HL-60 (cell line): ENCODE measurements at regions not wholly inside any gene's neighbourhood (a gene's known extent, or its start where the extent isn't known, plus 50 kb on each side); places are given as distances from the start of the nearest gene placed in this dataset.

ENCODE experiments used
- DNase-seq, 2 experiments: peaks; one replicate each; pipeline ENCODE4 v3.0.0-alpha.2; 2010 to 2020; ENCODE audit warnings: low read depth in 1 of 2, low spot score in 1 of 2
- H3K27ac ChIP-seq: fragments of 250-450 bp; sonication (Bioruptor Pico); replicated peaks from 2 replicates; pipeline ENCODE4 v1.5.1; 2020; ENCODE audit warnings: mild to moderate bottlenecking, moderate library complexity
- H3K27me3 ChIP-seq: fragments of 250-450 bp; sonication (Bioruptor Pico); 2 replicates; pipeline ENCODE4 v1.5.1; 2021; ENCODE audit warnings: mild to moderate bottlenecking, moderate library complexity; ENCODE audit not compliant: insufficient read depth, poor library complexity, severe bottlenecking
- H3K4me3 ChIP-seq: replicated peaks from 2 replicates; pipeline ENCODE4 v1.5.1; 2011; ENCODE audit warnings: mild to moderate bottlenecking, control low read depth, low read length; ENCODE audit not compliant: insufficient read depth
- GABPA ChIP-seq: IDR thresholded peaks from 2 replicates; pipeline ENCODE4 v1.6.1; 2012; ENCODE audit warnings: low read depth
- POLR2AphosphoS5 ChIP-seq: IDR thresholded peaks from 2 replicates; pipeline ENCODE4 v1.6.1; 2012; ENCODE audit warnings: low read depth
- SPI1 ChIP-seq: IDR thresholded peaks from 2 replicates; pipeline ENCODE4 v1.6.1; 2012; ENCODE audit warnings: low read depth, mild to moderate bottlenecking, borderline replicate concordance
- TF ChIP-seq, protein P1 (sequence below): IDR thresholded peaks from 2 replicates; pipeline ENCODE4 v1.6.1; 2012; ENCODE audit warnings: low read depth; ENCODE audit not compliant: insufficient replicate concordance
- TF ChIP-seq, protein P2 (sequence below): IDR thresholded peaks from one replicate; pipeline ENCODE4 v1.5.1; 2011; ENCODE audit warnings: low read length, control low read depth, inconsistent platforms; ENCODE audit not compliant: insufficient read depth

DNA sequence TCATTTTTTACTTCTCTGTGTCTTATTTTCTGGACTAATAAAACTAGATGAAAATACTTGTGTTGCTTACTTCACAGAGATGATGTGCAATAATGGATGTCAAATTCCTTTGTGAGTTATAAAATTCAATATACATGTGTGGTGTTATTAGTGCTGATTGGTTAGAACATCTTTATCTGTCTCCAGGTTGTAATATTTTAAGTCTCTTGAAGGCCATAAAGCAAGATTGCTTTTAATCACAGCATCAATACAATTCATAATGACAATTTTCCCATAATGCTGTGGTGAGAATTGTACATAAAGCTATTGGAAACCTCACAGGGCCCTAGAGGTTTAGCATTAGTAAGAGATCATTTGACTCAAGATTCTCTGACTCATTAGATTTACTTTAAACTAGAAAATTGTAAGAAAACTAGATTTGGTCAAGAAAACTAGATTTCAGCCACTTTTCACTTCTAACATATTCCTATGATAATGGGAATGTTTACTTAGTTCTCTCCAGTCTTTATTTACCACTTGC is 963.7 kb downstream of the REEP3 start:
- Histone ChIP-seq H3K4me3 (no peak overlapping the region), H3K27me3 (no peaks in the 10 kb centered on the region), H3K27ac (no peak overlapping the region)
- TF ChIP-seq GABPA (no peak), POLR2AphosphoS5 (no peak), SPI1 (no peak)
- TF ChIP-seq, protein P1, sequence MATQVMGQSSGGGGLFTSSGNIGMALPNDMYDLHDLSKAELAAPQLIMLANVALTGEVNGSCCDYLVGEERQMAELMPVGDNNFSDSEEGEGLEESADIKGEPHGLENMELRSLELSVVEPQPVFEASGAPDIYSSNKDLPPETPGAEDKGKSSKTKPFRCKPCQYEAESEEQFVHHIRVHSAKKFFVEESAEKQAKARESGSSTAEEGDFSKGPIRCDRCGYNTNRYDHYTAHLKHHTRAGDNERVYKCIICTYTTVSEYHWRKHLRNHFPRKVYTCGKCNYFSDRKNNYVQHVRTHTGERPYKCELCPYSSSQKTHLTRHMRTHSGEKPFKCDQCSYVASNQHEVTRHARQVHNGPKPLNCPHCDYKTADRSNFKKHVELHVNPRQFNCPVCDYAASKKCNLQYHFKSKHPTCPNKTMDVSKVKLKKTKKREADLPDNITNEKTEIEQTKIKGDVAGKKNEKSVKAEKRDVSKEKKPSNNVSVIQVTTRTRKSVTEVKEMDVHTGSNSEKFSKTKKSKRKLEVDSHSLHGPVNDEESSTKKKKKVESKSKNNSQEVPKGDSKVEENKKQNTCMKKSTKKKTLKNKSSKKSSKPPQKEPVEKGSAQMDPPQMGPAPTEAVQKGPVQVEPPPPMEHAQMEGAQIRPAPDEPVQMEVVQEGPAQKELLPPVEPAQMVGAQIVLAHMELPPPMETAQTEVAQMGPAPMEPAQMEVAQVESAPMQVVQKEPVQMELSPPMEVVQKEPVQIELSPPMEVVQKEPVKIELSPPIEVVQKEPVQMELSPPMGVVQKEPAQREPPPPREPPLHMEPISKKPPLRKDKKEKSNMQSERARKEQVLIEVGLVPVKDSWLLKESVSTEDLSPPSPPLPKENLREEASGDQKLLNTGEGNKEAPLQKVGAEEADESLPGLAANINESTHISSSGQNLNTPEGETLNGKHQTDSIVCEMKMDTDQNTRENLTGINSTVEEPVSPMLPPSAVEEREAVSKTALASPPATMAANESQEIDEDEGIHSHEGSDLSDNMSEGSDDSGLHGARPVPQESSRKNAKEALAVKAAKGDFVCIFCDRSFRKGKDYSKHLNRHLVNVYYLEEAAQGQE: no peak
- TF ChIP-seq, protein P2, sequence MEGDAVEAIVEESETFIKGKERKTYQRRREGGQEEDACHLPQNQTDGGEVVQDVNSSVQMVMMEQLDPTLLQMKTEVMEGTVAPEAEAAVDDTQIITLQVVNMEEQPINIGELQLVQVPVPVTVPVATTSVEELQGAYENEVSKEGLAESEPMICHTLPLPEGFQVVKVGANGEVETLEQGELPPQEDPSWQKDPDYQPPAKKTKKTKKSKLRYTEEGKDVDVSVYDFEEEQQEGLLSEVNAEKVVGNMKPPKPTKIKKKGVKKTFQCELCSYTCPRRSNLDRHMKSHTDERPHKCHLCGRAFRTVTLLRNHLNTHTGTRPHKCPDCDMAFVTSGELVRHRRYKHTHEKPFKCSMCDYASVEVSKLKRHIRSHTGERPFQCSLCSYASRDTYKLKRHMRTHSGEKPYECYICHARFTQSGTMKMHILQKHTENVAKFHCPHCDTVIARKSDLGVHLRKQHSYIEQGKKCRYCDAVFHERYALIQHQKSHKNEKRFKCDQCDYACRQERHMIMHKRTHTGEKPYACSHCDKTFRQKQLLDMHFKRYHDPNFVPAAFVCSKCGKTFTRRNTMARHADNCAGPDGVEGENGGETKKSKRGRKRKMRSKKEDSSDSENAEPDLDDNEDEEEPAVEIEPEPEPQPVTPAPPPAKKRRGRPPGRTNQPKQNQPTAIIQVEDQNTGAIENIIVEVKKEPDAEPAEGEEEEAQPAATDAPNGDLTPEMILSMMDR: no peak
- no peak for DNase-seq

DNA sequence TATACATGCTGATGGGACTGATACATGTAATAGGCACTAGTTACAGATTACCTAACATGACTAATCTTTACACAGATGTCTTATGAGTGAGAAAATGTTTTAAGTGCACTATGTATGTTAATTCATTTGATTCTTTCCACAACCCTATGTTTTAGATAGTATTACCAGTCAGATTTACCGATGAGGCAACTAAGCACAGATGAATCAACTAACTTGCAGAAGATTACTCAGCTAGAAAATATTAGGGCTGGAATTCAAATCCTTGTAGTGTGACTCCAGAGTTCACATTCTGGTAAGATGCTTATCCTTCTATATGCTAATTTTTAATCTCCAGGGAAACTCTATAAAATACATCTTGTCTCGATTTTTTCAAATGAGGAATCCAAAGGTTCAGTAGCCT is 964.9 kb downstream of the REEP3 start:
- DNase-seq: no peak
- no peaks in the 10 kb centered on the region for H3K27me3 ChIP-seq
- no peak overlapping the region for H3K4me3 ChIP-seq
- no peak for TF ChIP-seq POLR2AphosphoS5
- TF ChIP-seq SPI1: no peak
- no peak for TF ChIP-seq GABPA
- TF ChIP-seq, protein P1: no peak
- TF ChIP-seq, protein P2: no peak
- no peak overlapping the region for H3K27ac ChIP-seq

DNA sequence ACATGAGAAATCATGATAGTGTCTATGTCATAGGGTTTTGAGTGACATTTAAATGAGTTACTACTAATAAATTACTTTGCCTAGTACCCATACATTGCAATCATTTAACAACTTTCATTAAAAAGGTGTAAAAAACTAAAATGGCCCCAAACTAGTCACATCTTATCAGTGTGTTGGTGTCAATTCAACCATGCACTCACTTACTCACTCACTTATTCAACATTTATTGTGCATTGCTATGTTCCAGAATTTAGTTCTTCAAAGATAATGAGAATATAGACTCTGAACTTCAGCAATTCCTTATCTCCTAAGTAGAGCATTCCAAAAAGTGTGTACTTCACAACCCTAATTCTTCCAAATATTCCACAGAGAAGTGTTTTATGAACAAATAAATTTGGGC is 965.7 kb downstream of the REEP3 start:
- H3K27ac ChIP-seq: no peak overlapping the region
- no peak overlapping the region for H3K4me3 ChIP-seq
- no peak for TF ChIP-seq GABPA
- TF ChIP-seq POLR2AphosphoS5: no peak
- H3K27me3 ChIP-seq: no peaks in the 10 kb centered on the region
- DNase-seq: no peak

DNA sequence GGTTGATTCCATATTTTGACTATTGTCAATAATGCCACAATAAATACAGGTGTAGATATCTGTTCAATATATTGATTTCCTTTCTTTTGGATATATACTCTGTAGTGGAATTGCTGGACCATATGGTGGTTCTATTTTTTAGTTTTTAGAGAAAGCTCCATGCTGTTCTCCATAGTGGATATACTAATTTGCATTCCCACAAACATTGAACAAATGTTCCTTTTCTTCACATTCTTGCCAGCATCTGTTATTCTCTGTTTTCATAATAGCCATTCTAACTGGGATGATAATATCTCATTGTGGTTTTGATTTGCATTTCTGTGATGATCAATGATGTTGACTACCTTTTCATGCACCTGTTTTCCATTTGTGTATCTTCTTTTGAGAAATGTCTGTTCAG is 973.7 kb downstream of the REEP3 start:
- Histone ChIP-seq H3K27me3 (no peaks in the 10 kb centered on the region), H3K27ac (no peak overlapping the region), H3K4me3 (no peak overlapping the region)
- TF ChIP-seq GABPA: no peak
- TF ChIP-seq, protein P1: no peak
- TF ChIP-seq, protein P2: no peak
- TF ChIP-seq POLR2AphosphoS5: no peak
- no peak for DNase-seq
